Lower leg skin (tissue), 4 donors: ENCODE measurements at regions not wholly inside any gene's neighbourhood (a gene's known extent, or its start where the extent isn't known, plus 50 kb on each side); places are given as distances from the start of the nearest gene placed in this dataset.

ENCODE experiments used
- DNase-seq, 2 donors: peaks; one replicate each; pipeline ENCODE4 v3.0.0-alpha.2; 2019; ENCODE audit warnings: low spot score in 2 of 2
- H3K4me3 ChIP-seq: fragments of 200-600 bp; sonication (generic); 2 replicates; pipeline ENCODE4 v1.5.1; 2017; ENCODE audit warnings: mild to moderate bottlenecking, low read depth; ENCODE audit not compliant: poor library complexity, severe bottlenecking
- POLR2A ChIP-seq, 2 donors: fragments of 450-650 bp; IDR thresholded peaks; one replicate each; pipeline ENCODE4 v1.6.1; 2016 to 2017; ENCODE audit warnings: antibody characterized with exemption in 2 of 2, mild to moderate bottlenecking in 1 of 2, moderate library complexity in 1 of 2
- WGBS, 2 donors: methylation state at CpG; one replicate each; pipeline ENCODE4 v1.1.5; 2018; 5-methylcytosine and 5-hydroxymethylcytosine counted together
- intact Hi-C: fragments of 100-400 bp; cut with DNase I; formaldehyde crosslinking; loops from one replicate; pipeline ENCODE4 v1.15.0; 2023; ENCODE audit warnings: low total_unique reads
- TF ChIP-seq, protein P1 (sequence below), 3 donors: fragments of 450-650 bp; IDR thresholded peaks; one replicate each; pipeline ENCODE4 v1.5.1; 2016; ENCODE audit warnings: antibody characterized with exemption in 3 of 3, mild to moderate bottlenecking in 3 of 3, moderate library complexity in 2 of 3

DNA sequence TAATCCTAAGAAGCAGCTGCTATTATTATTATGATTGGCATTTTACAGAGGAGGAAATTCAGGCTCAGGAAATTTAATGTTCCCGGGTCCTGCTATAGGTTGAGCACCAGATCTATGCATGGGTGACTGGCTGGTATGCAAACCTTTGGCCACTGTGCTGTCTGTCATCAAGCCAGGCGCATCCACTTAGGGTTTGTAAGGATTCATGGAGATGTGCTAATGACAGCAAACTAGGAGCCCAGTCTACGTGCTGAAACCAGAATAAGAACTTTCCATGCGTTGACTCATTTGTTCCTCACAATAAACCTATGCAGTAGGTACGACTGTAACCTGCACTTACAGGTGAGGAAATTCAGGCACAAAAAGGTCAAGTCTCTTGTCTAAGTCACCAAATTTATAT lies 64.5 kb upstream of the ZMIZ1 start:
- DNase-seq, result no peak
- intact Hi-C loops, result no loop called here
- WGBS, 2 donors, result 64 to 69% methylated on average over 5 of the region's 5 CpGs
- H3K4me3 ChIP-seq, result no peak overlapping the region
- TF ChIP-seq POLR2A (IDR thresholded peaks at IDR 0.05), result no peak
- TF ChIP-seq, protein P1, sequence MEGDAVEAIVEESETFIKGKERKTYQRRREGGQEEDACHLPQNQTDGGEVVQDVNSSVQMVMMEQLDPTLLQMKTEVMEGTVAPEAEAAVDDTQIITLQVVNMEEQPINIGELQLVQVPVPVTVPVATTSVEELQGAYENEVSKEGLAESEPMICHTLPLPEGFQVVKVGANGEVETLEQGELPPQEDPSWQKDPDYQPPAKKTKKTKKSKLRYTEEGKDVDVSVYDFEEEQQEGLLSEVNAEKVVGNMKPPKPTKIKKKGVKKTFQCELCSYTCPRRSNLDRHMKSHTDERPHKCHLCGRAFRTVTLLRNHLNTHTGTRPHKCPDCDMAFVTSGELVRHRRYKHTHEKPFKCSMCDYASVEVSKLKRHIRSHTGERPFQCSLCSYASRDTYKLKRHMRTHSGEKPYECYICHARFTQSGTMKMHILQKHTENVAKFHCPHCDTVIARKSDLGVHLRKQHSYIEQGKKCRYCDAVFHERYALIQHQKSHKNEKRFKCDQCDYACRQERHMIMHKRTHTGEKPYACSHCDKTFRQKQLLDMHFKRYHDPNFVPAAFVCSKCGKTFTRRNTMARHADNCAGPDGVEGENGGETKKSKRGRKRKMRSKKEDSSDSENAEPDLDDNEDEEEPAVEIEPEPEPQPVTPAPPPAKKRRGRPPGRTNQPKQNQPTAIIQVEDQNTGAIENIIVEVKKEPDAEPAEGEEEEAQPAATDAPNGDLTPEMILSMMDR (IDR thresholded peaks at IDR 0.05), result no peak

DNA sequence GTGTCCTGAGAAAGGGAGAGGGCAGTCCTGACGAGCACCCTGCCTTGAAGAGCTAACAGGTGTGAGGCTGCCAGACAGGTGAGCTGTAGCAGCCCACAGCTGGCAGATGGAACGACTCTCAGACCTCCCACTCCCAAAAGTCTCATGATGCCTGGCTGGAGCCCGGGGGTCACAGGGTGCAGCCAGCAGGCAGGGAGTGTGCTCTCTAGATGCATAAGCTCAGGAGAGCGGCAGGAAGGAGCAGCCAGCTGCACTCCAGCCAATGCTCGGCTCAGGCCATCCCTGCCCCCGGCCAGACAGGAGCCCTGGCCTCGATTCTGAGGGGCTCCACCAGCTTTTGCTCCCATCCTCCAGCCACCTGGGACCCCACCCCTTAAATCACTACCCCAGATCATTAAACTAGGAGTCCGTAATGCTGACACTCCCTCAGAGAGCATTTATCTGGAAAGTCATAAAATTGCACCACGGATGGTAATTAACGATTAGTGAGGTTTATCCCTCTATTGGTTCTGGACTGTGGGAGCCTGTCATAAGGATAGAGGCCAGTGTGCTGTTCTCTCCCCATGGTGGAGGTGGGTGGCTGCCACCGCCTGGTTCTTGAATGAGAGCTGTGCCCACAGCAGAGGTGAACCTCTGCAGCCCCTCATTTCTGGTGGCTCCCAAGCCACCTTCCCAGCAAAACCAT lies 63.5 kb upstream of the ZMIZ1 start:
- DNase-seq, result no peak
- 52 to 70% methylated on average over 10 to 11 of the region's 11 CpGs for WGBS, 2 donors
- intact Hi-C loops, result no loop called here
- H3K4me3 ChIP-seq, result no peak overlapping the region
- TF ChIP-seq POLR2A (IDR thresholded peaks at IDR 0.05), result no peak
- TF ChIP-seq, protein P1 (IDR thresholded peaks at IDR 0.05), result no peak

DNA sequence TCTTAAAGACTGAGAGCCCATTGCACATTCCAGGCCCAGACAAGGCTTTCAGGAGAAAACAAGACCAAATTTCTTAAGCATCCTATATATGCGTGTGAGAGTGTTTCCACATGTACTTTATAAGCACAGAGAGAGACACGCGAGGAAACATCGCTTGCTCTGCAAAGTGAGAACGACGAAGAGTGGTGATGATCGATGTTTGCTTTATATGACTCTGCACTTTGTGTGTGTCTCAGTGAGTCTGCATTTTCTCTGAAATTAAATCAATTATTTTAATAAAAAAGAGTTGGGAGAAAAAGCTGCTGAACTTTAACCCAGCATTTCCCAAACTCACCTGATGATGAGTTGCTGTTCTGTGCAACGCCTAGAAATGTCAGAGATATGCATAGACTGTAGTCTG lies 61.7 kb upstream of the ZMIZ1 start:
- DNase-seq, result no peak
- intact Hi-C loops, result no loop called here
- TF ChIP-seq, protein P1 (IDR thresholded peaks at IDR 0.05), result no peak
- TF ChIP-seq POLR2A (IDR thresholded peaks at IDR 0.05), result no peak
- no peak overlapping the region for H3K4me3 ChIP-seq
- 94 to 96% methylated on average over 8 of the region's 8 CpGs for WGBS, 2 donors

DNA sequence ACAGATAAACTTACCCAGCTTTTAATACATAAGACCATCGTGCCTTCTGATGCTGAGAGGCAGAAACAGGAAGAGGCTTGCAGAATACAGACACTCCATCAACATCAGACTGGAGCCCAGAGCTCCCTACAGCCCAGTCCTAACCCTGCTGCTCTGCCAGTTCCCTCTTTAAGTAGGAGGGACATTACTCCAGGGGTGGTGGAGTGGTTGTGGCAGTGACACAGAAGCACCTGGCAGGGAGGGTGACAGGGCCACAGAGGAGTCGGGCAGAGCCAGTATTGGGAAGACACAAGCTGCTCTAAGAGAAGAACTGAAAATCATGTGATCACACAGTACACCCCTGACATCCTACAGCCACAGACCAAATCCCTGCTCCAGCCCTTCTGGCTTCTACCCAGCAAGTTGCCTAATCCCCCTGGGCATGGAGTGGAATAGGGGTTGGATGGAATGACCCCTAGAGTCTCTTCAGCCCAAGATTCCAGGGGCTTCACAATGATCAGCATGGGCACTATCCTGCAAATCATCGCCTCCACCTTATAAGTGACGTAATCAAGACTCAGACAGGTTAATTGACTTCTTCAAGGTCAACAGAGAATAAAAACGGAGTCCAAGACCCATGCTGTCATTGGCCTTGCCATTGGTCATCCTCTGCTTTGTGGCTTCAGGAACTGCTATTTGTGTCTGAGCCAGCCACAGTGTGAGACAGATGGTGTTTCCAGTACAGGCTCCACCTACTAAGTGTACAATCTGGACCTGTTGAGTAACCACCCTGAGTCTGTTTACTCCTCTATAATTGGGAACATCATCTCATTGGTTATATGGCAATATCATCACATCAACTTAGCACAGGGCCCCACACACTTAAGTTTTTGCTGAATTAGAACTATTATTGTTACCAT lies 61.1 kb upstream of the ZMIZ1 start:
- TF ChIP-seq POLR2A (IDR thresholded peaks at IDR 0.05), result no peak
- TF ChIP-seq, protein P1 (IDR thresholded peaks at IDR 0.05), result no peak
- H3K4me3 ChIP-seq, result no peak overlapping the region
- intact Hi-C loops, result no loop called here
- DNase-seq, result peak; percentile 60 to 90
- 75 to 79% methylated on average over 5 of the region's 5 CpGs for WGBS, 2 donors

DNA sequence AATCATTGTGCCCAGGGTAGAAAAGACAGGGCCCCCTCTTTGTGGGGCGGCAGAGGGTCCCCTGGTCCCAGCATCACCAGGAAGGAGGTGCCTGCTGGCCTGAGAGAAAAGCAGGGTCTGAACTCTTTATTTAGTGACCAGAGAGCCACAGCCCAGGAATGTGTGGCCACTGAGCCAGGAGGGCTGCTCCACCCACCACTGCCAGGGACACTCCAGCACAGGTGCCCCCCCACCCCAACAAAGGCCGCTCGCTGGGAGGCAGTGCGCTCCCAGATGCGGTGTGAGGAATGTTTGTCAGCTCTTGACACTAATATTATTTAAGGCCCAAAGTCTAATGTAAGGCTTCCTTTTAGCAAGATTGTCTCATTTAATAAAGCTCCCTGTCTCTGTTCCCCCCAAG lies 59.6 kb upstream of the ZMIZ1 start:
- TF ChIP-seq, protein P1 (IDR thresholded peaks at IDR 0.05), result no peak
- no peak for TF ChIP-seq POLR2A (IDR thresholded peaks at IDR 0.05)
- H3K4me3 ChIP-seq, result no peak overlapping the region
- 91 to 96% methylated on average over 5 of the region's 5 CpGs for WGBS, 2 donors
- intact Hi-C loops, result no loop called here
- no peak for DNase-seq
